ENCODE measurements at regions not wholly inside any gene's neighbourhood (a gene's known extent, or its start where the extent isn't known, plus 50 kb on each side); places are given as distances from the start of the nearest gene placed in this dataset.

DNA sequence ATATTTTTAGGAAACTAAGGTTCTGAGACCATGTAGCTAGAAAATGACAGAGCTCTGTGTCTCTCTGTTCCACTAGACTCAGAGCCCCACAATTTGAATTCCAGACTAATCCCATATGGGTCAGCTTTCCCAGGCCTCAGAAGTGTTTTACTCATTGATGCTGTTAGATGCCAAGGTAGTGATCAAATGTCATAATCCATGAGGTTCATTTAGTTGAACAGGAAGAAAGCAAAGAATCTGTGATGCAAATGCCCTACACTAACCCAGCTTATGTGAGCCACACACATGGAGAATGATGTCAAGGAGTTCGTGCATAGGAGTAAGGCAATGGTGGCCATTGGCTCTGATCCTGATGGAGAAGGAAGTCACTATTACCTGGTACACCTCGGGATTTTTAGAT, 363.4 kb upstream of the RARB start:
- TF ChIP-seq, protein P1, sequence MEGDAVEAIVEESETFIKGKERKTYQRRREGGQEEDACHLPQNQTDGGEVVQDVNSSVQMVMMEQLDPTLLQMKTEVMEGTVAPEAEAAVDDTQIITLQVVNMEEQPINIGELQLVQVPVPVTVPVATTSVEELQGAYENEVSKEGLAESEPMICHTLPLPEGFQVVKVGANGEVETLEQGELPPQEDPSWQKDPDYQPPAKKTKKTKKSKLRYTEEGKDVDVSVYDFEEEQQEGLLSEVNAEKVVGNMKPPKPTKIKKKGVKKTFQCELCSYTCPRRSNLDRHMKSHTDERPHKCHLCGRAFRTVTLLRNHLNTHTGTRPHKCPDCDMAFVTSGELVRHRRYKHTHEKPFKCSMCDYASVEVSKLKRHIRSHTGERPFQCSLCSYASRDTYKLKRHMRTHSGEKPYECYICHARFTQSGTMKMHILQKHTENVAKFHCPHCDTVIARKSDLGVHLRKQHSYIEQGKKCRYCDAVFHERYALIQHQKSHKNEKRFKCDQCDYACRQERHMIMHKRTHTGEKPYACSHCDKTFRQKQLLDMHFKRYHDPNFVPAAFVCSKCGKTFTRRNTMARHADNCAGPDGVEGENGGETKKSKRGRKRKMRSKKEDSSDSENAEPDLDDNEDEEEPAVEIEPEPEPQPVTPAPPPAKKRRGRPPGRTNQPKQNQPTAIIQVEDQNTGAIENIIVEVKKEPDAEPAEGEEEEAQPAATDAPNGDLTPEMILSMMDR (IDR thresholded peaks at IDR 0.05) = no peak
- TF ChIP-seq POLR2A (IDR thresholded peaks at IDR 0.05) = no peak
